Common myeloid progenitor, CD34-positive (primary cell): ENCODE measurements at regions not wholly inside any gene's neighbourhood (a gene's known extent, or its start where the extent isn't known, plus 50 kb on each side); places are given as distances from the start of the nearest gene placed in this dataset.
"Not testable (repeated sequence)": the region's sequence is repeated elsewhere in the genome, so short reads cannot be mapped to it uniquely, and the experiment has no call there.

Source experiments
- CTCF ChIA-PET: fragments of 350-600 bp; sonication (Branson Sonifier 250); formaldehyde crosslinking; loops from one replicate; lab custom pipeline; 2021; ENCODE audit warnings: antibody characterized with exemption; lab: Charles Lee
- POLR2A ChIA-PET: fragments of 350-600 bp; sonication (Branson Sonifier 250); formaldehyde crosslinking; loops from one replicate; lab custom pipeline; 2021; ENCODE audit warnings: antibody characterized with exemption; lab: Charles Lee
- DNase-seq, 3 donors: peaks; one replicate each; pipeline versions ENCODE4 v3.0.0 to v3.0.0-alpha.2; 2013
- H3K27ac ChIP-seq, 2 experiments: 1 replicate in 1 of 2; 2 replicates in 1 of 2; pipeline ENCODE4 v1.7.0; 2013; ENCODE audit warnings: inconsistent platforms in 2 of 2, low read length in 2 of 2, mild to moderate bottlenecking in 2 of 2, low read depth in 1 of 2, moderate library complexity in 1 of 2; ENCODE audit not compliant: severe bottlenecking in 2 of 2, insufficient read depth in 1 of 2, poor library complexity in 1 of 2
- H3K27me3 ChIP-seq, 5 experiments: replicated peaks in 2 of 5; 1 replicate in 3 of 5; 2 replicates in 2 of 5; pipeline versions ENCODE4 v1.6.1 to v1.7.0; 2013; ENCODE audit warnings: low read length in 4 of 5, mild to moderate bottlenecking in 2 of 5, moderate library complexity in 2 of 5, inconsistent platforms in 1 of 5; ENCODE audit not compliant: insufficient read depth in 5 of 5, control insufficient read depth in 4 of 5
- H3K36me3 ChIP-seq, 4 experiments: 1 replicate in 2 of 4; 2 replicates in 2 of 4; pipeline versions ENCODE4 v1.6.1 to v1.7.0; 2013; ENCODE audit warnings: low read length in 3 of 4, control low read depth in 1 of 4, mild to moderate bottlenecking in 1 of 4; ENCODE audit not compliant: control insufficient read depth in 4 of 4, insufficient read depth in 4 of 4
- H3K4me1 ChIP-seq, 4 experiments: 1 replicate in 3 of 4; 2 replicates in 1 of 4; pipeline versions ENCODE4 v1.6.1 to v1.7.1; 2013; ENCODE audit warnings: low read length in 3 of 4, mild to moderate bottlenecking in 3 of 4, control low read depth in 1 of 4, inconsistent platforms in 1 of 4, moderate library complexity in 1 of 4; ENCODE audit not compliant: control insufficient read depth in 4 of 4, insufficient read depth in 4 of 4; ENCODE audit errors: control extremely low read depth in 1 of 4
- H3K4me3 ChIP-seq, 7 experiments: 1 replicate in 4 of 7; 2 replicates in 3 of 7; pipeline versions ENCODE4 v1.5.1 to v1.7.0; 2013; ENCODE audit warnings: mild to moderate bottlenecking in 7 of 7, low read length in 6 of 7, moderate library complexity in 6 of 7, inconsistent platforms in 2 of 7, low read depth in 2 of 7, control low read depth in 1 of 7; ENCODE audit not compliant: insufficient read depth in 4 of 7, control insufficient read depth in 1 of 7; ENCODE audit errors: extremely low read depth in 1 of 7
- H3K9me3 ChIP-seq, 5 experiments: 1 replicate in 4 of 5; 2 replicates in 1 of 5; pipeline versions ENCODE4 v1.6.1 to v1.7.1; 2013; ENCODE audit warnings: low read length in 4 of 5, mild to moderate bottlenecking in 2 of 5, inconsistent platforms in 1 of 5, low read depth in 1 of 5, moderate library complexity in 1 of 5; ENCODE audit not compliant: control insufficient read depth in 4 of 5, insufficient read depth in 2 of 5; ENCODE audit errors: control extremely low read depth in 1 of 5
- WGBS: methylation state at CpG from one replicate; pipeline ENCODE4 v1.1.5; 2013; ENCODE audit not compliant: insufficient coverage; 5-methylcytosine and 5-hydroxymethylcytosine counted together

GRCh38 chr2:234558642-234559041 is 61.8 kb upstream of the ARL4C start:
- Histone ChIP-seq H3K4me1 (peaks cover 0 to 3% (median 0%) of the 10 kb centered on the region in 4 experiments), H3K27ac (no peak overlapping the region), H3K27me3 (no peaks in the 10 kb centered on the region), H3K4me3 (no peak overlapping the region), H3K9me3 (no peaks in the 10 kb centered on the region), H3K36me3 (no peaks in the 10 kb centered on the region)
- POLR2A ChIA-PET: no interaction called here
- DNase-seq: no peak
- WGBS: 100% methylated on average over 3 of the region's 4 CpGs
- CTCF ChIA-PET: interaction anchor here (1.6 kb wide), 1 partner anchor 554 kb away, joined by 4 read pairs; no protein-coding TSS in a partner anchor

- Histone ChIP-seq H3K36me3 (no peaks in the 10 kb centered on the region), H3K27me3 (no peaks in the 10 kb centered on the region), H3K27ac (no peak overlapping the region), H3K4me3 (no peak overlapping the region), H3K9me3 (no peaks in the 10 kb centered on the region), H3K4me1 (peaks cover 0 to 3% (median 0%) of the 10 kb centered on the region in 4 experiments)
- no peak for DNase-seq
- 100% methylated on average over 4 of the region's 5 CpGs for WGBS
- ChIA-PET POLR2A (no interaction called here), CTCF (interaction anchor here (0.9 to 2.4 kb wide), 6 partner anchors 8 to 550 kb away, joined by 3 to 11 read pairs (median 4); no protein-coding TSS in a partner anchor)
Measured at GRCh38 chr2:234556848-234557573, 60.1 kb upstream of the ARL4C start.

- H3K9me3 ChIP-seq: no peaks in the 10 kb centered on the region
- no peaks in the 10 kb centered on the region for H3K36me3 ChIP-seq
- no peaks in the 10 kb centered on the region for H3K27me3 ChIP-seq
- H3K4me3 ChIP-seq: no peak overlapping the region
- H3K27ac ChIP-seq: no peak overlapping the region
- DNase-seq: peak in 2 of 3 donors; percentile 43 to 48
- POLR2A ChIA-PET: no interaction called here
- 59% methylated on average over 8 of the region's 9 CpGs for WGBS
- CTCF ChIA-PET: interaction anchor here (0.8 to 2.4 kb wide), 5 partner anchors 9 to 551 kb away, joined by 3 to 11 read pairs (median 3); no protein-coding TSS in a partner anchor
- H3K4me1 ChIP-seq: peaks cover 0 to 5% (median under 1%) of the 10 kb centered on the region in 4 experiments
Measured at GRCh38 chr2:234555616-234556249, 58.9 kb upstream of the ARL4C start.

- H3K36me3 ChIP-seq: no peaks in the 10 kb centered on the region
- DNase-seq: no peak
- no peak overlapping the region for H3K27ac ChIP-seq
- H3K27me3 ChIP-seq: no peaks in the 10 kb centered on the region
- H3K4me1 ChIP-seq: peaks cover 0 to 5% (median 1%) of the 10 kb centered on the region in 4 experiments
- POLR2A ChIA-PET: no interaction called here
- no peak overlapping the region for H3K4me3 ChIP-seq
- no peaks in the 10 kb centered on the region for H3K9me3 ChIP-seq
- CTCF ChIA-PET: interaction anchor here (0.8 to 2.4 kb wide), 4 partner anchors 10 to 552 kb away, joined by 3 to 11 read pairs (median 4); no protein-coding TSS in a partner anchor
Measured at GRCh38 chr2:234555161-234555560, 58.3 kb upstream of the ARL4C start.

GRCh38 chr2:234553223-234553622 is 56.3 kb upstream of the ARL4C start:
- DNase-seq, H3K27ac ChIP-seq, POLR2A ChIA-PET, H3K4me1 ChIP-seq, H3K27me3 ChIP-seq, H3K4me3 ChIP-seq, H3K9me3 ChIP-seq, H3K36me3 ChIP-seq: not testable (repeated sequence)
- CTCF ChIA-PET: interaction anchor here (1.0 kb wide), 1 partner anchor 138 kb away, joined by 3 read pairs; no protein-coding TSS in a partner anchor
- whole genome bisulfite sequencing: 94% methylated on average over 9 of the region's 15 CpGs

GRCh38 chr2:234550511-234551107 is 53.7 kb upstream of the ARL4C start:
- WGBS: 32% methylated on average over 8 of the region's 18 CpGs
- CTCF ChIA-PET: interaction anchor here (0.6 to 1.0 kb wide), 6 partner anchors 15 to 566 kb away, joined by 3 to 6 read pairs (median 3); no protein-coding TSS in a partner anchor

More at GRCh38 chr2:234550511-234551107, 53.7 kb upstream of the ARL4C start:
- no peak overlapping the region for H3K27ac ChIP-seq
- H3K27me3 ChIP-seq: peaks cover 0 to 5% (median 0%) of the 10 kb centered on the region in 5 experiments
- POLR2A ChIA-PET: no interaction called here
- no peak overlapping the region for H3K4me3 ChIP-seq
- DNase-seq: peak; percentile 78 to 90 (median 87)
- peaks cover 0 to 5% (median 1%) of the 10 kb centered on the region in 4 experiments for H3K4me1 ChIP-seq
- H3K9me3 ChIP-seq: no peaks in the 10 kb centered on the region
- H3K36me3 ChIP-seq: no peaks in the 10 kb centered on the region
